ENCODE measurements at regions not wholly inside any gene's neighbourhood (a gene's known extent, or its start where the extent isn't known, plus 50 kb on each side); places are given as distances from the start of the nearest gene placed in this dataset.

GRCh38 chr2:226644399-226644865 is 155.2 kb downstream of the IRS1 start:
- no peak for DNase-seq (ENCODE audit: extremely low read depth, insufficient read length)
- no peaks in the 10 kb centered on the region for H3K36me3 ChIP-seq (ENCODE audit: control insufficient read depth, insufficient read depth, low read length)
- H3K4me3 ChIP-seq (replicated peaks; ENCODE audit: low read depth, low read length) = no peak overlapping the region
- no peak for TF ChIP-seq CTCF (IDR thresholded peaks at IDR 0.05; ENCODE audit: insufficient read depth, low read length, poor library complexity, severe bottlenecking)
- no peaks in the 10 kb centered on the region; the same call in 1 of the 2 replicates for H3K27me3 ChIP-seq (replicated peaks; ENCODE audit: control insufficient read depth, insufficient read depth, low read length)

- H3K27me3 ChIP-seq (replicated peaks; ENCODE audit: control insufficient read depth, insufficient read depth, low read length) = no peaks in the 10 kb centered on the region; the same call in 1 of the 2 replicates
- no peak for TF ChIP-seq CTCF (IDR thresholded peaks at IDR 0.05; ENCODE audit: insufficient read depth, low read length, poor library complexity, severe bottlenecking)
- H3K36me3 ChIP-seq (ENCODE audit: control insufficient read depth, insufficient read depth, low read length) = no peaks in the 10 kb centered on the region
- no peak overlapping the region for H3K4me3 ChIP-seq (replicated peaks; ENCODE audit: low read depth, low read length)
- no peak for DNase-seq (ENCODE audit: extremely low read depth, insufficient read length)
Observed at GRCh38 chr2:226643946-226644282, 155.7 kb downstream of the IRS1 start.

GRCh38 chr2:226643030-226643945 is 156.3 kb downstream of the IRS1 start:
- Histone ChIP-seq H3K4me3 (replicated peaks; ENCODE audit: low read depth, low read length) (no peak overlapping the region), H3K36me3 (ENCODE audit: control insufficient read depth, insufficient read depth, low read length) (no peaks in the 10 kb centered on the region), H3K27me3 (replicated peaks; ENCODE audit: control insufficient read depth, insufficient read depth, low read length) (no peaks in the 10 kb centered on the region; the same call in 1 of the 2 replicates)
- no peak for TF ChIP-seq CTCF (IDR thresholded peaks at IDR 0.05; ENCODE audit: insufficient read depth, low read length, poor library complexity, severe bottlenecking)
- no peak for DNase-seq (ENCODE audit: extremely low read depth, insufficient read length)

- H3K27me3 ChIP-seq (replicated peaks; ENCODE audit: control insufficient read depth, insufficient read depth, low read length) = no peaks in the 10 kb centered on the region; the same call in 1 of the 2 replicates
- no peak for DNase-seq (ENCODE audit: extremely low read depth, insufficient read length)
Observed at GRCh38 chr2:226641008-226641407, 158.6 kb downstream of the IRS1 start.

GRCh38 chr2:226640501-226640900 is 159.1 kb downstream of the IRS1 start:
- no peak for TF ChIP-seq CTCF (IDR thresholded peaks at IDR 0.05; ENCODE audit: insufficient read depth, low read length, poor library complexity, severe bottlenecking)
- no peak overlapping the region for H3K4me3 ChIP-seq (replicated peaks; ENCODE audit: low read depth, low read length)
- H3K36me3 ChIP-seq (ENCODE audit: control insufficient read depth, insufficient read depth, low read length) = no peaks in the 10 kb centered on the region
- DNase-seq (ENCODE audit: extremely low read depth, insufficient read length) = no peak
- H3K27me3 ChIP-seq (replicated peaks; ENCODE audit: control insufficient read depth, insufficient read depth, low read length) = no peaks in the 10 kb centered on the region; the same call in 1 of the 2 replicates

More at GRCh38 chr2:226641008-226641407, 158.6 kb downstream of the IRS1 start:
- Histone ChIP-seq H3K36me3 (ENCODE audit: control insufficient read depth, insufficient read depth, low read length) (no peaks in the 10 kb centered on the region), H3K4me3 (replicated peaks; ENCODE audit: low read depth, low read length) (no peak overlapping the region)
- no peak for TF ChIP-seq CTCF (IDR thresholded peaks at IDR 0.05; ENCODE audit: insufficient read depth, low read length, poor library complexity, severe bottlenecking)

Measured in GM06990 (cell line).